GM18909 (cell line): ENCODE measurements at regions not wholly inside any gene's neighbourhood (a gene's known extent, or its start where the extent isn't known, plus 50 kb on each side); places are given as distances from the start of the nearest gene placed in this dataset.
"Not testable (repeated sequence)": the region's sequence is repeated elsewhere in the genome, so short reads cannot be mapped to it uniquely, and the experiment has no call there.

Experiments used
- ATAC-seq: cut with Tn5 transposase; IDR thresholded peaks from one replicate; pipeline ENCODE4 v1.9.1; 2021; ENCODE audit warnings: mild to moderate bottlenecking; ENCODE audit not compliant: unreplicated experiment, poor library complexity

GRCh38 chr2:234805836-234806235, 146.0 kb upstream of the SH3BP4 start:
- no peak for ATAC-seq

GRCh38 chr2:234804704-234805103, 147.1 kb upstream of the SH3BP4 start:
- no peak for ATAC-seq

- ATAC-seq = no peak
Observed at GRCh38 chr2:234802845-234803171, 149.0 kb upstream of the SH3BP4 start.

- ATAC-seq = no peak
Observed at GRCh38 chr2:234802071-234802844, 149.6 kb upstream of the SH3BP4 start.

DNA sequence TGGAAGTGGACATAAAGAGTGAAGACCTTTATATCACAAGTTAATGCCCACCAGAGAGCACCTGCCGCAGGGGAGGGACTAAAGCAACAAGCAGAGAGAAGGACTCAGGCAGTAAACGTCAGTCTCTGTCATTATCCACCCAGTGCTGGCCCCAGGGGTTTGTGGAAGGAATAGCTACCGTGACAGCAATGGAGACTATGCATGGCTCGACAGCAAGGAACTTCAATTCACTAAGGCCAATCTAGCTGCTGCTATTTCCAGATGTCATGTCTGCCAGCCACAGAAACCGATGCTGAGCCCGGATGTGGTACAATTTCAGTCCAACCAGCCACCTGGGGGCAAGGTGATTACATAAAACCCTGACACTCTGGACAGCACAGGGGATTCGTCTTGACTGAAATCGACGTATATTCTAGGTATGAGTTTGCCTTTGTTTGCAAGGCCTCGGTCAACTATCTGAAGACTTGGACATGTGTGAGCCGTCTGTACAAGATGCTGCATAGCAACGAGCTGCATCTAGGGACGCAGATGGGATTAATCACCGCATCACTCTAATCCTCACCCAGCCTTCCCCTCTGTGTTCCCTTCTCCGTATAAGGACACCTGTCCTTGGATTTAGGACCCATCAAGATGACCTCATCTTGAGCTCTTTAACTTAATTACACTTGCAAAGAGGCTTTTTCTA, 154.1 kb upstream of the SH3BP4 start:
- no peak for ATAC-seq

DNA sequence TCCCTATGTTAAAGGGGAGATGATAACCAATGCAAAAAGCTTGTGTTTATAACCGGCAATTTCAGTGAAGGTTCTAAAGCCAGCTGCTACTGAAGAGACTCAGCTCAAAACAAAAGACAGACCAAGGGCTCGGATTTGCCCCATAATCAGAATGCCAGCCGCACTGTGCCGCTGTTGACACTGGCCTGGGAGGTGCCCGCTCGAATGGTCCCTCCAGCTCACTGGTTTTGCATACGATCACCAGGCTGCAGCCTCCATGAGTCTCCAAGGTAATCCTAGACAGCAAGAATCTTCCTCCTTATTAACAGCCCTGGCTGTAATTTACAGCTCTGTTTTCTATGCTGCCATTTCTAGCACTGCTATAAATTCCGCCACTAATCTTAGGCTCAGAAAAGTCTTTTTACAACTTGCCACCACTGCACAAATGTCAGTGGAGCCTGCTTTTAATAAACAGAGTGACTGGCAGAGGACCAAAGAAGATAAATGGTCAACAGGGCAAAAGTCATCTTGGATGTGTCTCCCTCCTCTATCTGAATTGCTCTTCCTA, 155.7 kb upstream of the SH3BP4 start:
- no peak for ATAC-seq

DNA sequence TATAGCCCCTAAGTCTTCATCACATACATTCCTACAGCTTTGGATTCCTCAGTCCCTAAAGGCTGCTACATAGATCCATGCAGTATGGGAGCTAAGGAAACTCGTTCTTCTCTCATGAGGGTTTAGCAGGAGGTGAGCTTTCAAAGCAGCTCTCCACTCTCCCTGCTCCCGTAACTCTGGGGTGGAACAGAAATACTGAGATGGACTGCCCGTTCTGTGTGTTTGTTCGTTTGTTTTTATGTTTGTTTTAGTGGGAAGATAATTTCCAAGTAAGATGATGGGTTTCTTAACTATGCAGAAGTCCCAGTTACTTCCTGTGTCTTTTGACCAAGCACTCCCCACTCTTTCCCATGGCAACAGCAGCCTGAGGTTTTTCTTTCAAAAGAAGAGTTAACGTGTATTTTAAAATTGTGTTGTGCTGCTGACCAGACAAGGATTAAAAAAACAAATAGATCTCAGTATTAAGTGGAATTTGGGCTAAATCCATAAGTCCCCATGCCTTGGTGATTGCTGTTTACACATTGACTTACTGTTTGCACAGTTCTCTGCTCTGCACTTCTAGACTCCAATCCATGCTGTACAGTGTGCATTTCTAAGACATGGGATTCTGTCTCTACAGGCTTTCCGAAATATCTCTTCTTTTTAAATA, 156.4 kb upstream of the SH3BP4 start:
- ATAC-seq = no peak

- ATAC-seq = no peak
Observed at GRCh38 chr2:234794866-234795265, 157.0 kb upstream of the SH3BP4 start.

- ATAC-seq = no peak
Observed at GRCh38 chr2:234793212-234793785, 158.5 kb upstream of the SH3BP4 start.

DNA sequence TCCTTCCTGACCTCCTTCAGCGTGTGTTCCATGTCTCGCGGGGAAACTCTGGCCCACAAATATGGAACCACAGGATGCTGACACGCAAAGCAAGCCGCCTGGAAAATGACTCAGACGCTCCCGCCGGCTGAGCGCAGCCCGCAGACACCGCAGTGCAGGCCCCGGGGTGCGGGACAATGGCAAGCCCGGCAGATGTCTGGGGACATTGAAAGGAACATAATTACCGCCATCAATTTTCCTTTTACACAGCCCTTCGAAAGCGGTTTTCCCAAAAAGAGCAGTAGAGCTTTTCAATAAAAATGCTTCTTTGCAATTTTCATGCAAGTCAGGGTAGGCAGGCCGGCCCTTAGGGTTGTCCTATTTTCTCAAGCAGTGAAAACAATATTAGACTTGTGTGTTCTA, 159.2 kb upstream of the SH3BP4 start:
- ATAC-seq = no peak

GRCh38 chr2:234792096-234792495, 159.7 kb upstream of the SH3BP4 start:
- not testable (repeated sequence) for ATAC-seq

- ATAC-seq = no peak
Observed at GRCh38 chr2:234790380-234790779, 161.4 kb upstream of the SH3BP4 start.

DNA sequence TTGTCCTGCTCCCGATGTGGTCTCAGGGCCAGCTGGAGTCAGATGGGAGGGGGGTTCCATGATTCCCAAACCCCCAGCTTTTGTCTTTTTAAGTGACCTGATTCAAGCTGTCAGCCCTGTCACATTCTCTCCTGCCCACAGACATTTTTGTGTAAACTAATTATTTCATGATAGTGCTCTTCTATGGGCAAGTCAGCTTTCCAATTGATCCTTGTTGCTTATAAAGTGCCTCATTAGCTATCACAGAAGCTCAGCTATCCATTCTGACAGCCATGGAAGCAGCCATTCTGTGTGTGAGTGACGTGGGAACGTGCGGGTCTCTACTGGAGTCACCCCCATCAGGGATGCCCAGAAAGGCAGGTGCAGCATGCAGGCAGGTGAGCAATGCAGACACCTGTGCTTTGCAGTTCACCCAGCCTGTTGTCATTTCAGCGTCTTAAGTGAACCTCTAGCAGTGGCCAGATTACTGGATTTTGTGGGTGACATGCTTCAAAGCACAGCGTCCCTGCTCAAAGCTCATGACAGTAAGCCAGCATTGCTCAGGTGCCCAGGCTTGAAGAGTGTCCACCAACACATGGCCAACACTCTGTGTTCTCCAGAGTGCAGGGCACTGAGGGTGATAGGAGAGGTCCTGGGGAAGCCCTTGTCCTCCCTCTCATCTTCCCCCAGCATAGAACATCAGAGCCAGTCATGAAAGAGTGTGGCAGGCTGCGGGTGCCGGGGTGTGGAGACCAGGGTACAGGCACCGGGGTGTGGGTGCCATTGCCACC, 162.1 kb upstream of the SH3BP4 start:
- no peak for ATAC-seq

DNA sequence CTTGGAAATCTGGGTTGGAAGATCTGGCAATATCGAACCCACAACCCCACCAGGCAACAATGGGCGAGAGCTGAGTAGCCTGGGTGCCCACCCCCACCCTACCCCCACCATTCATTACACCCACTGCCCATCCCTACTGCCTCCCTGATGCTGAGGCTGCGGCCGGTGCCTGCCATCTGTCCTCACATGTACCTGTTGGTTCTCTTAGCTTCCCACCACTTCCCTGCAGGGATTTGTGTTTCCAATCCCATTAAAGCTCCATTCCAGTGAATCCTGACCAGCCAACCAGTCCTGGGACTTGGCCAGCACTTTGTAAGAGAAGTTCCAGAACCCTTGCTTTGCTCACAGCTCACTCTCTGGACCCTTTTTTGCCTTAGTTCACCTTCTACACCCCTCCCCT, 163.0 kb upstream of the SH3BP4 start:
- ATAC-seq = no peak

GRCh38 chr2:234788381-234788780, 163.4 kb upstream of the SH3BP4 start:
- ATAC-seq = no peak

DNA sequence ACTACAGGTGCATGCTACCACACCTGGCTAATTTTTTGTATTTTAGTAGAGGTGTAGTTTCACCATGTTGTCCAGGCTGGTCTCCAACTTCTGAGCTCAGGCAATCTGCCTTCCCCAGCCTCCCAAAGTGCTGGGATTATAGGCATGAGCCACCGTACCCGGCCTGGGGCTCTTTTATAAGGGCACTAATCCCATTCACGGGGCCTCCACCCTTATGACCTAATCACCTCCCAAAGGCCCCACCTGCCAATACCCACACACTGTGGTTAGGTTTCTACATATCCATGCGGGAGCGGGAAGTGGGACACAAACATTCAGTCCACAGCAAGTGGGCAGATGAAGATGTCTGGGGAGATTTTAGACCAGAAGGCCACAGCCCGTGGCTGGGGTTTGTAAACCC, 164.7 kb upstream of the SH3BP4 start:
- ATAC-seq = no peak

DNA sequence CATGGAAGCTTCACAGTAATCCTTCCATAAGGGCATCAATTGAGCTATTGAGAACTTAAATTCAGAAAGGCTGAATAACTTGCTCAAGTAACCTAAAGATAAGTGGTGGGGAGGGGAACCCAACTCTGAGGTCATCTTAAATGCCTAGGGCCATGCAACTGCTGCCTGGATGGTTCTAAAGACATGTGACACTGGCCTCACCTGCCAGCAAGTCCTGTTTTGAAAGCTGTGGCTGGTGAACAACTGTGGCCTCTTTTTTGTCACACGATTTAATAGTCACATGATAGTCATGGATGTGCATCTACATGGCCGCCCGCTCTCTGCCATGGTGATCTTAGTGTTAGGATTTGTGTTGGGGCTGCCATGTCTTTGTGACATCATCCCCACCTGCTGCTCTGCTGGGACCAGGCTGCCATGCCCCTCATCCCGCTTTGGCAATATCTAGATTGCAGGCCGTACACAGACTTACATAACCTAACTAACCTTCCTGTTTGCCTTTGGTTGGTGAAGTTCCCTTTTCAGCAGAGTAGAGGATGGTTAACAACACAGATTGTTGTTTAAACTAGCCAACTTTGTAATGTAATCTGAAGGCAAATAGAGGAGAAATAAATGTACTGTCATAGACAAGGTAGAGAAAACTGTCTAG, 177.9 kb upstream of the SH3BP4 start:
- no peak for ATAC-seq

- ATAC-seq = no peak
Observed at GRCh38 chr2:234773129-234773528, 178.7 kb upstream of the SH3BP4 start.

GRCh38 chr2:234772733-234773060, 179.1 kb upstream of the SH3BP4 start:
- no peak for ATAC-seq
